Neural progenitor cell (in vitro differentiated cells): ENCODE measurements at regions not wholly inside any gene's neighbourhood (a gene's known extent, or its start where the extent isn't known, plus 50 kb on each side); places are given as distances from the start of the nearest gene placed in this dataset.
"Not testable (repeated sequence)": the region's sequence is repeated elsewhere in the genome, so short reads cannot be mapped to it uniquely, and the experiment has no call there.

Experiments used
- DNase-seq: peaks from one replicate; pipeline ENCODE4 v3.0.0-alpha.2; 2016; ENCODE audit warnings: low spot score
- H2AFZ ChIP-seq: fragments of 200-600 bp; sonication (generic); replicated peaks from 2 replicates; pipeline ENCODE4 v1.6.1; 2016; ENCODE audit warnings: antibody characterized with exemption
- H3F3A ChIP-seq: fragments of 200-600 bp; sonication (generic); 2 replicates; pipeline ENCODE4 v1.6.1; 2016; ENCODE audit warnings: antibody characterized with exemption, low read depth
- H3K27ac ChIP-seq: fragments of 200-600 bp; sonication (generic); 2 replicates; pipeline ENCODE4 v1.5.1; 2016; ENCODE audit warnings: mild to moderate bottlenecking
- H3K27me3 ChIP-seq: fragments of 200-600 bp; sonication (generic); 2 replicates; pipeline ENCODE4 v1.6.1; 2016; ENCODE audit warnings: mild to moderate bottlenecking, moderate library complexity
- H3K36me3 ChIP-seq: fragments of 200-600 bp; sonication (generic); 2 replicates; pipeline ENCODE4 v1.5.1; 2016
- H3K4me1 ChIP-seq: fragments of 200-600 bp; sonication (generic); 2 replicates; pipeline ENCODE4 v1.6.1; 2016; ENCODE audit warnings: mixed run types
- H3K4me2 ChIP-seq: fragments of 200-600 bp; sonication (generic); 2 replicates; pipeline ENCODE4 v1.6.1; 2016
- H3K4me3 ChIP-seq: fragments of 200-600 bp; sonication (generic); 2 replicates; pipeline ENCODE4 v1.5.1; 2016
- H3K79me2 ChIP-seq: fragments of 200-600 bp; sonication (generic); 2 replicates; pipeline ENCODE4 v1.6.1; 2016; ENCODE audit warnings: low read depth
- H3K9ac ChIP-seq: fragments of 200-600 bp; sonication (generic); 2 replicates; pipeline ENCODE4 v1.6.1; 2016
- H3K9me3 ChIP-seq: fragments of 200-600 bp; sonication (generic); 2 replicates; pipeline ENCODE4 v1.5.1; 2016; ENCODE audit warnings: low read depth
- H4K20me1 ChIP-seq: fragments of 200-600 bp; sonication (generic); 2 replicates; pipeline ENCODE4 v1.6.1; 2016; ENCODE audit warnings: low read depth
- H3K27ac Mint-ChIP-seq: 3 replicates; pipeline ENCODE4 v1.8.0; 2021; ENCODE audit warnings: mixed read lengths
- H3K27me3 Mint-ChIP-seq: 2 replicates; pipeline ENCODE4 v1.8.0; 2022; ENCODE audit warnings: low read depth, mild to moderate bottlenecking, inconsistent platforms, moderate library complexity, mixed read lengths; ENCODE audit not compliant: insufficient read depth
- H3K36me3 Mint-ChIP-seq: 3 replicates; pipeline ENCODE4 v1.8.0; 2021; ENCODE audit warnings: mixed read lengths
- H3K4me1 Mint-ChIP-seq: 3 replicates; pipeline ENCODE4 v1.8.0; 2021; ENCODE audit warnings: mixed read lengths
- H3K4me3 Mint-ChIP-seq: 3 replicates; pipeline ENCODE4 v1.8.0; 2021; ENCODE audit warnings: mild to moderate bottlenecking, moderate library complexity, mixed read lengths
- H3K9me3 Mint-ChIP-seq: 3 replicates; pipeline ENCODE4 v1.8.0; 2020; ENCODE audit warnings: mixed read lengths
- EZH2 ChIP-seq: fragments of 200-600 bp; sonication (generic); IDR thresholded peaks from 2 replicates; pipeline ENCODE4 v1.6.1; 2017; ENCODE audit warnings: antibody characterized with exemption, mild to moderate bottlenecking, moderate library complexity
- EZH2phosphoT487 ChIP-seq: fragments of 200-600 bp; sonication (generic); IDR thresholded peaks from 2 replicates; pipeline ENCODE4 v1.6.1; 2017; ENCODE audit warnings: antibody characterized with exemption
- TF ChIP-seq, protein P1 (sequence below): fragments of 200-600 bp; sonication (generic); IDR thresholded peaks from 2 replicates; pipeline ENCODE4 v1.5.1; 2017; ENCODE audit warnings: antibody characterized with exemption, mild to moderate bottlenecking

- Mint-ChIP-seq H3K4me3 (no peak overlapping the region), H3K27ac (peak overlapping the region; percentile 16), H3K27me3 (peaks cover 11% of the 10 kb centered on the region), H3K9me3 (no peaks in the 10 kb centered on the region), H3K4me1 (peaks cover 23% of the 10 kb centered on the region), H3K36me3 (no peaks in the 10 kb centered on the region)
- TF ChIP-seq EZH2 (no peak), EZH2phosphoT487 (no peak)
- TF ChIP-seq, protein P1, sequence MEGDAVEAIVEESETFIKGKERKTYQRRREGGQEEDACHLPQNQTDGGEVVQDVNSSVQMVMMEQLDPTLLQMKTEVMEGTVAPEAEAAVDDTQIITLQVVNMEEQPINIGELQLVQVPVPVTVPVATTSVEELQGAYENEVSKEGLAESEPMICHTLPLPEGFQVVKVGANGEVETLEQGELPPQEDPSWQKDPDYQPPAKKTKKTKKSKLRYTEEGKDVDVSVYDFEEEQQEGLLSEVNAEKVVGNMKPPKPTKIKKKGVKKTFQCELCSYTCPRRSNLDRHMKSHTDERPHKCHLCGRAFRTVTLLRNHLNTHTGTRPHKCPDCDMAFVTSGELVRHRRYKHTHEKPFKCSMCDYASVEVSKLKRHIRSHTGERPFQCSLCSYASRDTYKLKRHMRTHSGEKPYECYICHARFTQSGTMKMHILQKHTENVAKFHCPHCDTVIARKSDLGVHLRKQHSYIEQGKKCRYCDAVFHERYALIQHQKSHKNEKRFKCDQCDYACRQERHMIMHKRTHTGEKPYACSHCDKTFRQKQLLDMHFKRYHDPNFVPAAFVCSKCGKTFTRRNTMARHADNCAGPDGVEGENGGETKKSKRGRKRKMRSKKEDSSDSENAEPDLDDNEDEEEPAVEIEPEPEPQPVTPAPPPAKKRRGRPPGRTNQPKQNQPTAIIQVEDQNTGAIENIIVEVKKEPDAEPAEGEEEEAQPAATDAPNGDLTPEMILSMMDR, result no peak
- peaks cover 21% of the 10 kb centered on the region for H3F3A ChIP-seq
- H3K27me3 ChIP-seq, result peaks cover 10% of the 10 kb centered on the region
- H3K36me3 ChIP-seq, result no peaks in the 10 kb centered on the region
- no peak for DNase-seq
- no peak overlapping the region for H3K4me2 ChIP-seq
- no peaks in the 10 kb centered on the region for H3K79me2 ChIP-seq
- H3K4me3 ChIP-seq, result no peak overlapping the region
- no peaks in the 10 kb centered on the region for H3K9me3 ChIP-seq
- H3K27ac ChIP-seq, result no peak overlapping the region
- no peak overlapping the region for H3K9ac ChIP-seq
- no peaks in the 10 kb centered on the region for H4K20me1 ChIP-seq
- H2AFZ ChIP-seq, result no peak overlapping the region
- H3K4me1 ChIP-seq, result peaks cover 16% of the 10 kb centered on the region
Measured at GRCh38 chr1:47536646-47537118, 98.8 kb downstream of the FOXD2 start.

DNA sequence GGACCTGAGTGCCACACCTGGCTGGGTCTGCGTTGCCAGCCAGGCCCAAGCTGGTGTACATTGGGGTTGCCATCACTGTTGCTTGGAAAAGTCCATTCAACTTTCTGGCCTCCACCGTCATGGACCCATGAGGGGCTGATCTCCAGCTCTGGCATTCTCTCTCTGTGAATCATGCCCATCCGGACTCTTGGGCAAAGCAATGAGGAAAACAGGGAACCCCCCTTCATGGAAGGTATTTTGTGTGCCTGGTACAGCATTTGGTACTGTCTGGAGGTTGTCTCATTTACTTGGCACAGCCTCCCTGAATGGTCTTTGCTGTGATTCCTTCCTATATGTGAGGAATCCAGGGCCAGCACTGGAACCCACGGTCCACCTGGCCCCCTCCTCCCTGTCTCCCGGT is 99.4 kb downstream of the FOXD2 start:
- Mint-ChIP-seq H3K4me3 (no peak overlapping the region), H3K4me1 (peaks cover 23% of the 10 kb centered on the region), H3K9me3 (peaks cover 4% of the 10 kb centered on the region), H3K27me3 (peaks cover 11% of the 10 kb centered on the region), H3K27ac (no peak overlapping the region), H3K36me3 (no peaks in the 10 kb centered on the region)
- TF ChIP-seq, protein P1, result no peak
- TF ChIP-seq EZH2 (no peak), EZH2phosphoT487 (no peak)
- no peaks in the 10 kb centered on the region for H4K20me1 ChIP-seq
- no peak overlapping the region for H3K9ac ChIP-seq
- no peaks in the 10 kb centered on the region for H3K36me3 ChIP-seq
- H3K4me1 ChIP-seq, result peaks cover 16% of the 10 kb centered on the region
- H3K79me2 ChIP-seq, result no peaks in the 10 kb centered on the region
- no peak overlapping the region for H3K4me2 ChIP-seq
- DNase-seq, result no peak
- peaks cover 17% of the 10 kb centered on the region for H3F3A ChIP-seq
- no peak overlapping the region for H2AFZ ChIP-seq
- H3K27ac ChIP-seq, result no peak overlapping the region
- H3K4me3 ChIP-seq, result no peak overlapping the region
- no peaks in the 10 kb centered on the region for H3K9me3 ChIP-seq
- H3K27me3 ChIP-seq, result peaks cover 10% of the 10 kb centered on the region

- no peak overlapping the region for H3K4me3 Mint-ChIP-seq
- H3K4me3 ChIP-seq, result no peak overlapping the region
Measured at GRCh38 chr1:47537966-47538365, 100.1 kb downstream of the FOXD2 start.

DNA sequence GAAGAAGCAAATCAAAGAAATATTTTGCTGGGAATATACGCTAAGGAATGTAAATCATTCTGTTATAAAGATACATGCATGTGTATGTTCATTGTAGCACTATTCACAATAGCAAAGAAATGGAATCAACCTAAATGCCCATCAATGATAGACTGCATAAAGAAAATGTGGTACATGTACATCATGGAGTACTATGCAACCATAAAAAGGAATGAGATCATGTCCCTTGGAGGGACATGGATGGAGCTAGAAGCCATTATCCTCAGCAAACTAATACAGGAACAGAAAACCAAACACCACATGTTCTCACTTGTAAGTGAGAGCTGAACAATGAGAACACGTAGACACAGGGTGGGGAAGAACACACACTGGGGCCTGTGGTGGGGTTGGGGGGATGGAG is 100.7 kb downstream of the FOXD2 start:
- not testable (repeated sequence) for H2AFZ ChIP-seq, H3K4me3 ChIP-seq, H3K9me3 ChIP-seq, H3K36me3 ChIP-seq, H3K9me3 Mint-ChIP-seq, H4K20me1 ChIP-seq, H3K9ac ChIP-seq, H3K27ac ChIP-seq, H3F3A ChIP-seq, DNase-seq, H3K4me3 Mint-ChIP-seq, H3K79me2 ChIP-seq, H3K36me3 Mint-ChIP-seq, H3K27ac Mint-ChIP-seq, H3K4me2 ChIP-seq
- H3K27me3 Mint-ChIP-seq, result peaks cover 11% of the 10 kb centered on the region
- peaks cover 12% of the 10 kb centered on the region for H3K4me1 ChIP-seq
- H3K4me1 Mint-ChIP-seq, result peaks cover 15% of the 10 kb centered on the region
- H3K27me3 ChIP-seq, result peaks cover 10% of the 10 kb centered on the region

More at GRCh38 chr1:47537966-47538365, 100.1 kb downstream of the FOXD2 start:
- Mint-ChIP-seq H3K27ac (no peak overlapping the region), H3K4me1 (peaks cover 18% of the 10 kb centered on the region), H3K36me3 (no peaks in the 10 kb centered on the region), H3K9me3 (peaks cover 4% of the 10 kb centered on the region), H3K27me3 (peaks cover 11% of the 10 kb centered on the region)
- Histone ChIP-seq H3K4me1 (peaks cover 12% of the 10 kb centered on the region), H3K9ac (no peak overlapping the region), H3F3A (peaks cover 10% of the 10 kb centered on the region), H3K79me2 (no peaks in the 10 kb centered on the region), H2AFZ (no peak overlapping the region), H3K9me3 (no peaks in the 10 kb centered on the region), H3K4me2 (no peak overlapping the region), H3K36me3 (no peaks in the 10 kb centered on the region), H3K27ac (no peak overlapping the region), H4K20me1 (no peaks in the 10 kb centered on the region), H3K27me3 (peaks cover 10% of the 10 kb centered on the region)
- no peak for DNase-seq
- no peak for TF ChIP-seq EZH2
- TF ChIP-seq EZH2phosphoT487, result no peak
- TF ChIP-seq, protein P1, result no peak

DNA sequence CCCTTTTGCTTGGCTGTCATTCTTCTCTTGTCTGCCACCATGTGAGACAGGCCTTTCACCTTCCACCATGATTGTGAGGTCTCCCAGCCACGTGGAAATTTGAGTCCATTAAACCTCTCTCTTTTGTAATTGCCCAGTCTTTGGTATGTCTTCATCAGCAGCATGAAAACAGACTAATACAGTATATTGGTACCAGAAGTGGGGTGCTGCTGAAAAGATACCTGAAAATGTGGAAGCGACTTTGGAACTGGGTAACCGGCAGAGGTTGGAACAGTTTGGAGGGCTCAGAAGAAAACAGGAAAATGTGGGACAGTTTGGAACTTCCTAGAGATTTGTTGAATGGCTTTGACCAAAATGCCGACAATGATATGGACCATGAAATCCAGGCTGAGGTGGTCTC is 103.9 kb downstream of the FOXD2 start:
- not testable (repeated sequence) for H3K27me3 Mint-ChIP-seq, H3K36me3 ChIP-seq, H3K4me3 Mint-ChIP-seq, DNase-seq, H3K4me1 ChIP-seq, H3K27me3 ChIP-seq, H3K9me3 Mint-ChIP-seq, H3K4me3 ChIP-seq, H3K36me3 Mint-ChIP-seq, H3K4me1 Mint-ChIP-seq, H3K27ac ChIP-seq, H4K20me1 ChIP-seq, H3F3A ChIP-seq, H3K4me2 ChIP-seq, H2AFZ ChIP-seq, H3K27ac Mint-ChIP-seq, H3K9me3 ChIP-seq, H3K79me2 ChIP-seq, H3K9ac ChIP-seq

- not testable (repeated sequence) for H3K4me3 Mint-ChIP-seq, H3K36me3 ChIP-seq, H3F3A ChIP-seq, H3K4me1 Mint-ChIP-seq, H3K4me1 ChIP-seq, H3K4me2 ChIP-seq, H3K79me2 ChIP-seq, H3K9me3 Mint-ChIP-seq, H3K9ac ChIP-seq, DNase-seq, H3K27ac Mint-ChIP-seq, H2AFZ ChIP-seq, H4K20me1 ChIP-seq, H3K9me3 ChIP-seq, H3K4me3 ChIP-seq, H3K27ac ChIP-seq, H3K36me3 Mint-ChIP-seq, H3K27me3 ChIP-seq
- peaks cover 14% of the 10 kb centered on the region for H3K27me3 Mint-ChIP-seq
Measured at GRCh38 chr1:47543089-47543488, 105.2 kb downstream of the FOXD2 start.
